T47D (cell line): ENCODE measurements at regions not wholly inside any gene's neighbourhood (a gene's known extent, or its start where the extent isn't known, plus 50 kb on each side); places are given as distances from the start of the nearest gene placed in this dataset.

Source experiments
- DNase-seq, 2 experiments: peaks; one replicate each; pipeline versions ENCODE4 v3.0.0 to v3.0.0-alpha.2; 2011 to 2012; ENCODE audit warnings: low read depth in 1 of 2, low spot score in 1 of 2
- JUND ChIP-seq: IDR thresholded peaks from 2 replicates; pipeline ENCODE4 v1.6.1; 2012; ENCODE audit warnings: low read depth
- in situ Hi-C: cut with HindIII; loops from 2 replicates; pipeline ENCODE4 v1.10.0; 2016; ENCODE audit warnings: low sequenced_read_pairs, low pct_unique_long_range_greater_than_20kb

- in situ Hi-C loops: no loop called here
- TF ChIP-seq JUND: no peak
- DNase-seq: no peak
Measured at GRCh38 chr2:129775952-129776653, 203.4 kb upstream of the RAB6C start.

DNA sequence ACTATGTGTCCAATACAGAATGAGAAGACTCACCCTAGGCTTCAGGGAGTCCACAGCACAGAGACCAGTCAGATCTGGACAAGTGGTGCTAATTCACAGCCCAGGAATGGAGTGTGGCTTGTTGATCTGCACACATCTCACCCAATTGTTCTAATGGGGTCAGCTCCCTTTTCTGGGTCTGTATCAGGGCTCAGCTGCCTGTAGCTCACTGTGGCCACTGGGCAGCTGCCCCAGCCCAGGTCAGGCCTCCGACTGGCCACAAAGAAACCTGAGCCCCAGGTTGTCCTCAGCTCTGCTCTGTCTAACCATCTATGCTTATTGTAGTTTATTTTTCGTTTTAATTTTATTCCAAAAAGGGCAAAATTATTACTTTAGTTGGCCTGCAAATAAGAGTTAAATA, 202.3 kb upstream of the RAB6C start:
- in situ Hi-C loops: no loop called here
- no peak for DNase-seq

DNA sequence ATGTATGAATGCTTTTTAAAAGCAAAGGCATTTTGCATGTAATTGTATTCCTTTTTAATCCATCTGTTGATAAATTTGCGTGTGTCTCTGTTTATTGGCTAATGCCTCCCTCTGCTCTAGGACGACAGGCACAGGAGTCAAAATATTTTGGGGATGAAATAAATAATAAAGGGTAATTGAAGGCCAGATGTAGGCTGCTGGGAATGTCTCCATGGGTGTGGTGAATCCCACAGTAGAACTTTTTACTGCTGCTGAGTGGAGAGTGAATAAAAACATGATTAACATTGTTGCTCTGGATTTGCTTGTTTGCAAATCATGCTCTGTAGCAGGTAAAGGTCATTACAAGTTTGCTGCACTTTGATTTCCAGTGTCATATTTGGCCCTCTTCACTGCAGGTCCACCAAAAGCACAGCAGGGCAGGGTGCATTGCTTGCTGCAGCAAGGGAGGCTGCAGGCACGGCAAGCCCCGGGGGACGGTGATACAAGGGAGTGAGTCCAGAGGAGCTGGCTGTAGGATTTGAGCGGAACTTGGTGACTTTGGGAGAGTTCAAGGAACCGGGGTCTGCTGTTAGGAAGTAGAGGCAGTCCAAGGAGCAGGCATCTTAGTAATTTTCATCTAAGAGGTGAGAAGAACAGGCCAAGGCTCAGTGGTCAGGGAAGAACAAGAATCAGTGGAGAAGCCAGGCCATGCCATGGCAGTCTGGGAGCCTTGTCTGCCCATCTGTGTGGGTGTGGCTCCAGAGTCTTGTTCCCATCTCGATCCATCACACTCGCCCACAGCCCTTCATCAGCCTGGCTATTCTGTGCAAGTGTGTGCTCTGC, 201.5 kb upstream of the RAB6C start:
- in situ Hi-C loops: no loop called here
- no peak for TF ChIP-seq JUND
- DNase-seq: no peak

More for the DNA sequence above, 202.3 kb upstream of the RAB6C start:
- no peak for TF ChIP-seq JUND

- in situ Hi-C loops: no loop called here
- TF ChIP-seq JUND: no peak
- DNase-seq: no peak
Measured at GRCh38 chr2:129778584-129778877, 200.9 kb upstream of the RAB6C start.

GRCh38 chr2:129779783-129780182, 199.7 kb upstream of the RAB6C start:
- no peak for TF ChIP-seq JUND
- in situ Hi-C loops: no loop called here
- DNase-seq: no peak

DNA sequence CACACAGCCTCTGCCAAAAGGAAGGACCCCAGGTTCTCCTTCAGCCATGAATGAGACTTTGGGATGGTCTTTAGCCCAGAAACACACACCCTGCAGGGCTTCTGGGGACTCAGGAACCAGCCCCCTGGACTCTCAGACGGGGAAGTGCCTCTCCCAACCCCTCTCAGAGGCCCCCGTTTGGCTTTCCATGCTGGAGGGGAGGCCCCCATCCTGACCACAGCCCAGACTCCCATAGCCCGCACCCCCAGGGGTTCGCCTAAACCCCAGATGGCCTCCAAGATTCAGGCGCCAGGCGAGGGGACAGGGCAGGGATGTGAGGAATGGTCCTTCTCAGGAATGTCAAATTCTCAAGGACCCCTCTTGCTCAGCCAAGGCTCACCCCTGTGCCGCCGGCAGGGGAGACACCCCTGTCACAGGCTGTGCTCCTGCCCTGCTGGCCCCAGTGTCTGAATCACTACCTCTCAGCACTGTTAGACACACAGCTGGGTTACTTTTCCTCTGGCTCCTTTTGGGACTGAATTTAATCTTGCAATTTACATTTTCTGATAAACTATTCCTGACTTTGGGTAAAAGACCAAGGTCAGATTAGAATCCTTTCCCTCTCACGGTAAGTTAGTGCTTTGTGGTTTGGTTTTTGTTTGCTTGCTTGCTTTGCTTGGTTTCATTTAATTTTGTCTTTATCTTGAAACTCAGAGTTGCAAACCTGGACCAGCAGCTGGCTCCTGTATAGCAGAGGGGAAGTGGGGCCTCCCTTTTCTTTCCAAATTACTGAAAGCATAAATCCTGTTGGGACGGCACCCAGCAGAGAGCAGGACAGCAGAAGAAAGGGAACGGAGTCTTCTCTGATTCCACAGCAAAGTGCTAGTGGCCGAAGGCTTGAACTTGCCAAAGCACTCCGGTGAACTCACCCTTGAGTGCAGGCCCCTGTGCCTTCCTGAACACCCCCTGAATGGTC, 198.9 kb upstream of the RAB6C start:
- no peak for DNase-seq
- TF ChIP-seq JUND: no peak
- in situ Hi-C loops: no loop called here

- no peak for DNase-seq
- in situ Hi-C loops: no loop called here
- no peak for TF ChIP-seq JUND
Measured at GRCh38 chr2:129781749-129782632, 197.5 kb upstream of the RAB6C start.

GRCh38 chr2:129782633-129782990, 196.9 kb upstream of the RAB6C start:
- in situ Hi-C loops: no loop called here
- no peak for DNase-seq
- TF ChIP-seq JUND: no peak

- no peak for DNase-seq
- no peak for TF ChIP-seq JUND
- in situ Hi-C loops: no loop called here
Measured at GRCh38 chr2:129784486-129784885, 195.0 kb upstream of the RAB6C start.

DNA sequence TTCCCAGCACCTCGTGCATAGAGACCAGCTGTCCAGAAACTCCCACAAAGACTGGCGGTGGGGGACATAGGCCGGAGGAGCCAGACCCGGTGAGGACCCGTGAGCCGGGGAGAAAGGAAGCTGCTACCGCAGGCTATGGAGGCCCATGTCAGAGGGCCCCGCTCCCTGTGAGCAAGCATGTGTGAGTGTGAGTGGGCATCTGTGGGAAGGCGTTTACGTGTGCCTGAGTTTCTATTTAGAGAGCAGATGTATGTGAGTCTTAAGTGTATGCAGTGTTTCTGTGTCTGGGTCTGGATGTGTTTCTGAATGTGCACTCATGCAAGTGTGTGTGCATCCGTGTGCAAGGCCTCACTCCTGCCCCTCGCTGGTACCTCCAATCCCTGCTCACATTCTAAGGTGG, 187.8 kb upstream of the RAB6C start:
- no peak for TF ChIP-seq JUND
- in situ Hi-C loops: no loop called here
- DNase-seq: no peak

DNA sequence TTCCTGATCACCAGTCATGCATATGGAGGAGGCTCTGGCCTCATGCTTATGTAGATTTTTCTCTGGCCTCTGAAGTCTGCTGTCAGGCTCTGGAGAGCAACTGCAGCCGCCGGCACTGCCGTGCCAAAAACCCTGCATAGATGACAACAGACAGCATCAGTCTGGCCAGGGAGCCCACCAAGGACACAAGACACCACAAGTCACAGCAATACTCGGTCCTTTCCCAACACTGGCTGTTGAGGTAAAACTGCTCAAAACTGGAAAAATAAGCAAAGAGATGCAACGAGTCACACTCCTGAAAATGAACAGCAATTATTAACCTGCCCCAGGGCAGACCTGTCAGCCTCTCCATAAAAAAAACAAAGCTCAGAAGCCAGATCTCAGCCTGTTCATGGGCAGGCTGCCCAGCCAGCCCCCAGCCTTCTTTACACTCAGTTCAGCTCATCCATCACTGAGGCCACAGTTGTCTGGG, 186.0 kb upstream of the RAB6C start:
- in situ Hi-C loops: no loop called here
- no peak for DNase-seq
- TF ChIP-seq JUND: no peak

- in situ Hi-C loops: no loop called here
- DNase-seq: no peak
- no peak for TF ChIP-seq JUND
Measured at GRCh38 chr2:129794116-129794515, 185.3 kb upstream of the RAB6C start.
